ENCODE measurements at regions not wholly inside any gene's neighbourhood (a gene's known extent, or its start where the extent isn't known, plus 50 kb on each side); places are given as distances from the start of the nearest gene placed in this dataset.

GRCh38 chr7:84549409-84549808 lies 354.8 kb upstream of the SEMA3A start (continued):
- no peak for TF ChIP-seq CTCF (IDR thresholded peaks at IDR 0.05 in 2 of 3, conservative IDR thresholded peaks at IDR 0.05 in 1 of 3; ENCODE audit: borderline replicate concordance in 1 of 3, insufficient read depth in 1 of 3, low read depth in 2 of 3, low read length in 2 of 3)
- TF ChIP-seq POLR2A (IDR thresholded peaks at IDR 0.05; ENCODE audit: borderline replicate concordance, extremely low read depth, insufficient read depth, insufficient read length), result no peak
- TF ChIP-seq SP1 (IDR thresholded peaks at IDR 0.05; ENCODE audit: low read depth), result no peak
- TF ChIP-seq ELF1 (IDR thresholded peaks at IDR 0.05; ENCODE audit: borderline replicate concordance, low read depth), result no peak
- TF ChIP-seq YY1 (IDR thresholded peaks at IDR 0.05; ENCODE audit: extremely low read depth, insufficient replicate concordance, low read depth, low read length), result no peak
- no peak for TF ChIP-seq RAD21 (IDR thresholded peaks at IDR 0.05; ENCODE audit: low read depth)

- DNase-seq (ENCODE audit: low read depth, low spot score), result no peak
- BruUV-seq (replicated peaks), result no TSS peak
- H3K4me1 ChIP-seq (ENCODE audit: control insufficient read depth in 1 of 2, insufficient read depth in 2 of 2, low read length in 2 of 2), result no peaks in the 10 kb centered on the region
- H3K27me3 ChIP-seq (ENCODE audit: insufficient read depth, low read length), result no peaks in the 10 kb centered on the region
- H3K36me3 ChIP-seq (ENCODE audit: control insufficient read depth in 1 of 2, insufficient read depth in 2 of 2, low read length in 2 of 2), result no peaks in the 10 kb centered on the region
- H4K20me1 ChIP-seq (ENCODE audit: insufficient read depth), result no peaks in the 10 kb centered on the region
- ChIA-PET POLR2A (no interaction called here), RAD21 (ENCODE audit: low non-redundant PET in 1 of 2, low total read pairs in 2 of 2, uncharacterized antibody in 2 of 2, unreplicated experiment in 2 of 2) (no interaction called here), CTCF (no interaction called here)
- no peaks in the 10 kb centered on the region for H3K79me2 ChIP-seq (ENCODE audit: insufficient read depth, low read length)
- ATAC-seq, result no peak
- H3K27ac ChIP-seq (ENCODE audit: low read depth, low read length), result no peak overlapping the region
- no peak overlapping the region for H2AFZ ChIP-seq (ENCODE audit: low read depth, low read length, poor library complexity, severe bottlenecking)
- intact Hi-C loops (cut with micrococcal nuclease), result no loop called here
- H3K4me3 ChIP-seq (replicated peaks in 1 of 2; ENCODE audit: low read depth in 1 of 2, low read length in 2 of 2), result no peak overlapping the region
- H3K9me2 ChIP-seq (ENCODE audit: insufficient read depth), result no peaks in the 10 kb centered on the region
- H3K4me2 ChIP-seq (ENCODE audit: low read length), result no peak overlapping the region
- no peak overlapping the region for H3K9ac ChIP-seq (ENCODE audit: low read length)
- H3K9me3 ChIP-seq (ENCODE audit: control insufficient read depth in 1 of 2, insufficient read depth in 1 of 2, low read depth in 1 of 2, low read length in 2 of 2), result no peaks in the 10 kb centered on the region
- TF ChIP-seq CEBPB (IDR thresholded peaks at IDR 0.05; ENCODE audit: low read depth), result no peak
- TF ChIP-seq SP1 (IDR thresholded peaks at IDR 0.05; ENCODE audit: low read depth), result no peak
- TF ChIP-seq ZNF274 (IDR thresholded peaks at IDR 0.05; ENCODE audit: low read depth, low read length), result no peak
- no peak for TF ChIP-seq ZBTB33 (IDR thresholded peaks at IDR 0.05; ENCODE audit: extremely low read depth, insufficient replicate concordance, low read length)
- TF ChIP-seq POLR2AphosphoS5 (IDR thresholded peaks at IDR 0.05; ENCODE audit: low read depth, low read length), result no peak
- TF ChIP-seq EZH2 (IDR thresholded peaks at IDR 0.05), result no peak
- TF ChIP-seq JUND (IDR thresholded peaks at IDR 0.05), result no peak
- TF ChIP-seq EZH2phosphoT487 (IDR thresholded peaks at IDR 0.05; ENCODE audit: borderline replicate concordance), result no peak
- no peak for TF ChIP-seq EGR1 (IDR thresholded peaks at IDR 0.05; ENCODE audit: low read depth)
- TF ChIP-seq ATF3 (IDR thresholded peaks at IDR 0.05), result no peak
- TF ChIP-seq REST (IDR thresholded peaks at IDR 0.05; ENCODE audit: low read depth), result no peak
- no peak for TF ChIP-seq RAD21 (IDR thresholded peaks at IDR 0.05; ENCODE audit: low read depth)
- TF ChIP-seq SRF (IDR thresholded peaks at IDR 0.05; ENCODE audit: low read depth), result no peak
Observed at GRCh38 chr7:84548366-84549365, 354.1 kb upstream of the SEMA3A start.

Measured in HCT116 (cell line).